GM19043 (cell line): ENCODE measurements at regions not wholly inside any gene's neighbourhood (a gene's known extent, or its start where the extent isn't known, plus 50 kb on each side); places are given as distances from the start of the nearest gene placed in this dataset.
"Not testable (repeated sequence)": the region's sequence is repeated elsewhere in the genome, so short reads cannot be mapped to it uniquely, and the experiment has no call there.

ENCODE experiments used
- ATAC-seq: cut with Tn5 transposase; IDR thresholded peaks from one replicate; pipeline ENCODE4 v1.9.1; 2021; ENCODE audit warnings: low read depth; ENCODE audit not compliant: unreplicated experiment

- ATAC-seq, result no peak
These were observed 103.3 kb downstream of the TMEM144 start for GRCh38 chr4:158313566-158313965.

GRCh38 chr4:158314756-158315487 is 104.6 kb downstream of the TMEM144 start:
- no peak for ATAC-seq

- no peak for ATAC-seq
These were observed 105.4 kb downstream of the TMEM144 start for GRCh38 chr4:158315706-158316105.

GRCh38 chr4:158316264-158316663 is 106.0 kb downstream of the TMEM144 start:
- peak; percentile 65 for ATAC-seq

- ATAC-seq, result no peak
These were observed 109.6 kb downstream of the TMEM144 start for GRCh38 chr4:158319880-158320279.

GRCh38 chr4:158322109-158322508 is 111.8 kb downstream of the TMEM144 start:
- ATAC-seq, result no peak

- ATAC-seq, result no peak
These were observed 117.2 kb downstream of the TMEM144 start for GRCh38 chr4:158327525-158327924.

GRCh38 chr4:158331863-158332262 is 121.6 kb downstream of the TMEM144 start:
- ATAC-seq, result no peak

- ATAC-seq, result no peak
These were observed 123.5 kb downstream of the TMEM144 start for GRCh38 chr4:158333820-158334219.

GRCh38 chr4:158341896-158342295 is 131.6 kb downstream of the TMEM144 start:
- no peak for ATAC-seq

- no peak for ATAC-seq
These were observed 136.3 kb downstream of the TMEM144 start for GRCh38 chr4:158346576-158346975.

GRCh38 chr4:158347556-158347955 is 137.3 kb downstream of the TMEM144 start:
- no peak for ATAC-seq

- no peak for ATAC-seq
These were observed 139.9 kb downstream of the TMEM144 start for GRCh38 chr4:158350161-158350560.

GRCh38 chr4:158353541-158354304 is 143.4 kb downstream of the TMEM144 start:
- no peak for ATAC-seq

GRCh38 chr4:158356301-158356700 is 146.0 kb downstream of the TMEM144 start:
- no peak for ATAC-seq

- not testable (repeated sequence) for ATAC-seq
These were observed 153.7 kb upstream of the RXFP1 start for GRCh38 chr4:158367932-158368441.

GRCh38 chr4:158371158-158371557 is 150.5 kb upstream of the RXFP1 start:
- no peak for ATAC-seq

GRCh38 chr4:158374318-158374717 is 147.4 kb upstream of the RXFP1 start:
- ATAC-seq, result no peak

GRCh38 chr4:158376106-158376840 is 145.4 kb upstream of the RXFP1 start:
- no peak for ATAC-seq

- ATAC-seq, result no peak
These were observed 137.3 kb upstream of the RXFP1 start for GRCh38 chr4:158384414-158384813.

- ATAC-seq, result no peak
These were observed 126.3 kb upstream of the RXFP1 start for GRCh38 chr4:158395343-158395742.
